ENCODE measurements at regions not wholly inside any gene's neighbourhood (a gene's known extent, or its start where the extent isn't known, plus 50 kb on each side); places are given as distances from the start of the nearest gene placed in this dataset.

GRCh38 chr17:52395308-52395707 is 236.8 kb upstream of the CA10 start:
- no peak for TF ChIP-seq HIVEP1 (CRISPR knock-in tag; IDR thresholded peaks at IDR 0.05)
- no peak for TF ChIP-seq ZNF335 (CRISPR knock-in tag; IDR thresholded peaks at IDR 0.05)
- no peak for TF ChIP-seq EZH2 (conservative IDR thresholded peaks at IDR 0.05; ENCODE audit: low read depth, low read length)
- no peak for TF ChIP-seq HNRNPUL1 (IDR thresholded peaks at IDR 0.05; ENCODE audit: low read depth, low read length)
- TF ChIP-seq POLR2AphosphoS5 (IDR thresholded peaks at IDR 0.05; ENCODE audit: low read depth, low read length): no peak
- TF ChIP-seq, protein P1, sequence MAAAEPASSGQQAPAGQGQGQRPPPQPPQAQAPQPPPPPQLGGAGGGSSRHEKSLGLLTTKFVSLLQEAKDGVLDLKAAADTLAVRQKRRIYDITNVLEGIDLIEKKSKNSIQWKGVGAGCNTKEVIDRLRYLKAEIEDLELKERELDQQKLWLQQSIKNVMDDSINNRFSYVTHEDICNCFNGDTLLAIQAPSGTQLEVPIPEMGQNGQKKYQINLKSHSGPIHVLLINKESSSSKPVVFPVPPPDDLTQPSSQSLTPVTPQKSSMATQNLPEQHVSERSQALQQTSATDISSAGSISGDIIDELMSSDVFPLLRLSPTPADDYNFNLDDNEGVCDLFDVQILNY (CRISPR knock-in tag; conservative IDR thresholded peaks at IDR 0.05): no peak
- TF ChIP-seq ZNF501 (CRISPR knock-in tag; IDR thresholded peaks at IDR 0.05): no peak
- TF ChIP-seq ZBTB37 (CRISPR knock-in tag; IDR thresholded peaks at IDR 0.05): no peak
- TF ChIP-seq, protein P2, sequence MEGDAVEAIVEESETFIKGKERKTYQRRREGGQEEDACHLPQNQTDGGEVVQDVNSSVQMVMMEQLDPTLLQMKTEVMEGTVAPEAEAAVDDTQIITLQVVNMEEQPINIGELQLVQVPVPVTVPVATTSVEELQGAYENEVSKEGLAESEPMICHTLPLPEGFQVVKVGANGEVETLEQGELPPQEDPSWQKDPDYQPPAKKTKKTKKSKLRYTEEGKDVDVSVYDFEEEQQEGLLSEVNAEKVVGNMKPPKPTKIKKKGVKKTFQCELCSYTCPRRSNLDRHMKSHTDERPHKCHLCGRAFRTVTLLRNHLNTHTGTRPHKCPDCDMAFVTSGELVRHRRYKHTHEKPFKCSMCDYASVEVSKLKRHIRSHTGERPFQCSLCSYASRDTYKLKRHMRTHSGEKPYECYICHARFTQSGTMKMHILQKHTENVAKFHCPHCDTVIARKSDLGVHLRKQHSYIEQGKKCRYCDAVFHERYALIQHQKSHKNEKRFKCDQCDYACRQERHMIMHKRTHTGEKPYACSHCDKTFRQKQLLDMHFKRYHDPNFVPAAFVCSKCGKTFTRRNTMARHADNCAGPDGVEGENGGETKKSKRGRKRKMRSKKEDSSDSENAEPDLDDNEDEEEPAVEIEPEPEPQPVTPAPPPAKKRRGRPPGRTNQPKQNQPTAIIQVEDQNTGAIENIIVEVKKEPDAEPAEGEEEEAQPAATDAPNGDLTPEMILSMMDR (CRISPR knock-in tag; IDR thresholded peaks at IDR 0.05): no peak
- no peak for TF ChIP-seq RNF2 (conservative IDR thresholded peaks at IDR 0.05; ENCODE audit: low read depth)
- TF ChIP-seq CREM (IDR thresholded peaks at IDR 0.05): no peak
- no peak for TF ChIP-seq CREM (CRISPR knock-in tag; IDR thresholded peaks at IDR 0.05)

All from HepG2 (cell line).